Colonic mucosa (tissue), 4 donors: ENCODE measurements at regions not wholly inside any gene's neighbourhood (a gene's known extent, or its start where the extent isn't known, plus 50 kb on each side); places are given as distances from the start of the nearest gene placed in this dataset.
"Not testable (repeated sequence)": the region's sequence is repeated elsewhere in the genome, so short reads cannot be mapped to it uniquely, and the experiment has no call there.

Experiments
- DNase-seq: peaks from one replicate; pipeline ENCODE4 v3.0.0-alpha.2; 2020
- H3K27ac ChIP-seq: fragments of 200-600 bp; one replicate; pipeline ENCODE4 v1.8.0; 2021
- H3K27me3 ChIP-seq: fragments of 200-600 bp; one replicate; pipeline ENCODE4 v1.8.0; 2021
- H3K36me3 ChIP-seq: fragments of 200-600 bp; one replicate; pipeline ENCODE4 v1.8.0; 2021
- H3K4me1 ChIP-seq: fragments of 200-600 bp; one replicate; pipeline ENCODE4 v1.8.0; 2021; ENCODE audit warnings: mild to moderate bottlenecking
- H3K4me3 ChIP-seq: fragments of 200-600 bp; one replicate; pipeline ENCODE4 v1.8.0; 2021
- H3K9ac ChIP-seq, 2 donors: one replicate each; pipeline ENCODE4 v1.7.0; 2013; ENCODE audit warnings: control low read depth in 2 of 2, low read depth in 2 of 2, low read length in 2 of 2
- H3K9me3 ChIP-seq: fragments of 200-600 bp; one replicate; pipeline ENCODE4 v1.8.0; 2021
- CTCF ChIP-seq: fragments of 200-600 bp; IDR thresholded peaks from one replicate; pipeline ENCODE4 v1.8.0; 2022; ENCODE audit warnings: antibody characterized with exemption, mild to moderate bottlenecking
- intact Hi-C: fragments of 100-400 bp; cut with DNase I; formaldehyde crosslinking; loops from one replicate; pipeline ENCODE4 v1.14.1; 2022
- donor health status: healthy.
- donor health status: DM: no; HTN: no; CAD: no.
- donor health status: DM: no; HTN: no; CAD: no.

- no peak overlapping the region for H3K27ac ChIP-seq
- H3K4me1 ChIP-seq = no peaks in the 10 kb centered on the region
- no peak for DNase-seq
- no peak overlapping the region for H3K4me3 ChIP-seq
- TF ChIP-seq CTCF = no peak
- H3K9ac ChIP-seq = no peak overlapping the region
- H3K36me3 ChIP-seq = no peaks in the 10 kb centered on the region
- H3K9me3 ChIP-seq = no peaks in the 10 kb centered on the region
- intact Hi-C loops = no loop called here
- H3K27me3 ChIP-seq = no peaks in the 10 kb centered on the region
Measured at GRCh38 chr12:25887367-25887766, 71.1 kb upstream of the RASSF8 start.

- intact Hi-C loops = no loop called here
- Histone ChIP-seq H3K9me3 (no peaks in the 10 kb centered on the region), H3K4me3 (no peak overlapping the region), H3K4me1 (no peaks in the 10 kb centered on the region), H3K36me3 (no peaks in the 10 kb centered on the region), H3K27me3 (no peaks in the 10 kb centered on the region), H3K9ac (no peak overlapping the region), H3K27ac (no peak overlapping the region)
- no peak for DNase-seq
- no peak for TF ChIP-seq CTCF
Measured at GRCh38 chr12:25889185-25889584, 69.3 kb upstream of the RASSF8 start.

- H3K9ac ChIP-seq, intact Hi-C loops, H3K9me3 ChIP-seq, H3K27ac ChIP-seq, H3K36me3 ChIP-seq, DNase-seq, H3K27me3 ChIP-seq, H3K4me3 ChIP-seq, H3K4me1 ChIP-seq: not testable (repeated sequence)
Measured at GRCh38 chr12:25891095-25891494, 67.4 kb upstream of the RASSF8 start.

DNA sequence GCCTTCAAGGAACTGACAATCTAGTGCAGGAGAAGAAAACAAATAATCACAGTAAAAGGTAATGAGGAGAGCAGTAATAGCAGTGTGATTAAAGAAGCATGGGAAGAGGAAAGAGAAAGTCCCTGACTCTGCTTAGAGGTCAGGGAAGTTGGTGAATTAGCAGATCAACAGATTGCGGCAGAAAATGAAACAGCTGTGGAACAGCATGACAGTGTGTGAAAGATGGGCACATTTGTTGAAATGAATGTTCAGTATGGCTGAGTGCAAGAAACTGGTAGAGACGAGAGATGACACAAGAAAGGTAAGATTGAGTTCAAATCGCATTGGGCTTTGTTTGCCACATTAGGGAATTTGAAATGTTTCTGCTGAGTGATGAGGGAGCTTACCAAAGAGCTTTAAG lies 63.7 kb upstream of the RASSF8 start:
- TF ChIP-seq CTCF = no peak
- no peaks in the 10 kb centered on the region for H3K4me1 ChIP-seq
- no peak overlapping the region for H3K4me3 ChIP-seq
- no peak overlapping the region for H3K9ac ChIP-seq
- no peaks in the 10 kb centered on the region for H3K27me3 ChIP-seq
- no peaks in the 10 kb centered on the region for H3K36me3 ChIP-seq
- H3K27ac ChIP-seq = no peak overlapping the region
- DNase-seq = no peak
- intact Hi-C loops = no loop called here
- no peaks in the 10 kb centered on the region for H3K9me3 ChIP-seq

GRCh38 chr12:25896981-25897380 lies 61.5 kb upstream of the RASSF8 start:
- Histone ChIP-seq H3K36me3 (no peaks in the 10 kb centered on the region), H3K4me1 (no peaks in the 10 kb centered on the region), H3K27ac (no peak overlapping the region), H3K9me3 (no peaks in the 10 kb centered on the region), H3K9ac (no peak overlapping the region), H3K4me3 (no peak overlapping the region), H3K27me3 (no peaks in the 10 kb centered on the region)
- no peak for DNase-seq
- TF ChIP-seq CTCF = no peak
- intact Hi-C loops = no loop called here

DNA sequence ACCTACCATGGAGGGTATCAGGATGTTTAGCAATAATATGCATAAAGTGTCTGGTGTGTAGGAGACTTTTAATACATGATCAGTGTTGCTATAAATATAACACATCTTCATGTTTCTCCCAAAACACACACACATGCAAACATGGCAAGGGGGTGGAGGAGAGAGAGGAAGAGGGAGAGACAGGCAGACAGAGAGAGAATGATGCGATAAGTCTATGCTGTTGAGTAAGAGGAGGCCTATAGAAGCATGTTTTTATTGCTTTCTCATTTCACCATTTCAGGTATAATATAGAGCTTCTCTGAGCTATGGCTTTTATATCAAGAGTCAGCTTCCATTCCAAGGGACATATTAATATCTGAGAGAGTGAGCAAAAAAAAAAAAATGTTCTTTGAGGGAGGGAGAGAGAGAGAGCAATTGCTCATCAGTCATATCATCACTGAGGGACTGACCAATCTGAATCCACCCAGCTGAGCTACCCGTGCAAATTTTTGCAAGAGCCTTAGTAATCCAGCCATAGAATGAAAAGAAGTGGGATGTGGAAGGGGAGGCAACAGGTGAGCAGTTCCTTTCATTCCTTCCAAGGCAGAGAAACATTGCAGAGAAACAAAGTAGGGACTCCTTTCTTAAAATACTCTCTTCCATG lies 54.8 kb upstream of the RASSF8 start:
- Histone ChIP-seq H3K36me3 (no peaks in the 10 kb centered on the region), H3K4me1 (no peaks in the 10 kb centered on the region), H3K4me3 (no peak overlapping the region), H3K27me3 (no peaks in the 10 kb centered on the region), H3K27ac (no peak overlapping the region), H3K9ac (no peak overlapping the region), H3K9me3 (no peaks in the 10 kb centered on the region)
- TF ChIP-seq CTCF = no peak
- DNase-seq = no peak
- intact Hi-C loops = no loop called here
